ENCODE measurements at regions not wholly inside any gene's neighbourhood (a gene's known extent, or its start where the extent isn't known, plus 50 kb on each side); places are given as distances from the start of the nearest gene placed in this dataset.
"Not testable (repeated sequence)": the region's sequence is repeated elsewhere in the genome, so short reads cannot be mapped to it uniquely, and the experiment has no call there.

- H4K20me1 ChIP-seq (ENCODE audit: insufficient read depth, low read length); H3K36me3 ChIP-seq (ENCODE audit: control insufficient read depth, insufficient read depth, low read length); H2BK120ac ChIP-seq (ENCODE audit: low read depth, low read length); DNase-seq; H2BK15ac ChIP-seq (ENCODE audit: low read depth, low read length); H2AK5ac ChIP-seq (ENCODE audit: low read depth, low read length); H3K4me3 ChIP-seq (ENCODE audit: insufficient read depth, low read depth, low read length); H2AFZ ChIP-seq (replicated peaks; ENCODE audit: low read length, poor library complexity); CTCF ChIA-PET; H3K4me1 ChIP-seq (ENCODE audit: control insufficient read depth, insufficient read depth, low read length); H3K4me2 ChIP-seq (ENCODE audit: low read depth, low read length); H2BK5ac ChIP-seq (ENCODE audit: low read depth, low read length, poor library complexity, severe bottlenecking); dilution Hi-C loops (cut with HindIII; ENCODE audit: low sequenced_read_pairs, unreplicated experiment); H3K56ac ChIP-seq (ENCODE audit: extremely low read depth, insufficient read depth, low read length); H2AK9ac ChIP-seq (replicated peaks; ENCODE audit: low read depth, low read length, poor library complexity); ATAC-seq (ENCODE audit: low read depth); H3K23ac ChIP-seq (ENCODE audit: low read depth, low read length); BruUV-seq (replicated peaks); H3K79me1 ChIP-seq (ENCODE audit: low read depth in 1 of 2, low read length in 2 of 2); H4K91ac ChIP-seq (ENCODE audit: insufficient read depth, low read depth, low read length); intact Hi-C loops (cut with micrococcal nuclease); H3K9ac ChIP-seq (ENCODE audit: low read depth, low read length); H3K27me3 ChIP-seq (ENCODE audit: control insufficient read depth, insufficient read depth, low read length); H3K14ac ChIP-seq (replicated peaks; ENCODE audit: low read depth, low read length); H3K4ac ChIP-seq (ENCODE audit: low read depth, low read length); H3K18ac ChIP-seq (ENCODE audit: low read depth, low read length); H3K9me1 ChIP-seq (ENCODE audit: insufficient read depth, low read length); H2BK20ac ChIP-seq (ENCODE audit: low read depth, low read length); H3K9me3 ChIP-seq (ENCODE audit: control insufficient read depth, insufficient read depth, low read length); H3K27ac ChIP-seq (ENCODE audit: insufficient read depth, low read length); H4K5ac ChIP-seq (ENCODE audit: low read depth, low read length); POLR2A ChIA-PET (ENCODE audit: unreplicated experiment); H4K8ac ChIP-seq (ENCODE audit: low read depth in 2 of 2, low read length in 2 of 2); in situ Hi-C loops (cut with MboI; ENCODE audit: low sequenced_read_pairs): not testable (repeated sequence)
- WGBS, 2 experiments (ENCODE audit: extremely low coverage in 2 of 2, insufficient read length in 1 of 2), result no CpG with 5 or more reads among the region's 1 CpG
Measured at GRCh38 chr9:94402795-94403194, 74.4 kb upstream of the NUTM2F start.

GRCh38 chr9:94403571-94403970 is 75.1 kb upstream of the NUTM2F start:
- dilution Hi-C loops (cut with HindIII; ENCODE audit: low sequenced_read_pairs, unreplicated experiment); ATAC-seq (ENCODE audit: low read depth); H3K36me3 ChIP-seq (ENCODE audit: control insufficient read depth, insufficient read depth, low read length): not testable (repeated sequence)

More at GRCh38 chr9:94403571-94403970, 75.1 kb upstream of the NUTM2F start:
- H3K23ac ChIP-seq (ENCODE audit: low read depth, low read length); H2BK120ac ChIP-seq (ENCODE audit: low read depth, low read length); H3K9me1 ChIP-seq (ENCODE audit: insufficient read depth, low read length); H4K91ac ChIP-seq (ENCODE audit: insufficient read depth, low read depth, low read length); H3K27me3 ChIP-seq (ENCODE audit: control insufficient read depth, insufficient read depth, low read length); BruUV-seq (replicated peaks); H2BK20ac ChIP-seq (ENCODE audit: low read depth, low read length); H4K8ac ChIP-seq (ENCODE audit: low read depth in 2 of 2, low read length in 2 of 2); H3K4ac ChIP-seq (ENCODE audit: low read depth, low read length); DNase-seq; H3K14ac ChIP-seq (replicated peaks; ENCODE audit: low read depth, low read length); CTCF ChIA-PET; H3K27ac ChIP-seq (ENCODE audit: insufficient read depth, low read length); H2BK15ac ChIP-seq (ENCODE audit: low read depth, low read length); POLR2A ChIA-PET (ENCODE audit: unreplicated experiment); H4K20me1 ChIP-seq (ENCODE audit: insufficient read depth, low read length); H2BK5ac ChIP-seq (ENCODE audit: low read depth, low read length, poor library complexity, severe bottlenecking); H2AK9ac ChIP-seq (replicated peaks; ENCODE audit: low read depth, low read length, poor library complexity); H3K4me2 ChIP-seq (ENCODE audit: low read depth, low read length); in situ Hi-C loops (cut with MboI; ENCODE audit: low sequenced_read_pairs); H2AFZ ChIP-seq (replicated peaks; ENCODE audit: low read length, poor library complexity); H4K5ac ChIP-seq (ENCODE audit: low read depth, low read length); H3K18ac ChIP-seq (ENCODE audit: low read depth, low read length); H3K79me1 ChIP-seq (ENCODE audit: low read depth in 1 of 2, low read length in 2 of 2); H3K9ac ChIP-seq (ENCODE audit: low read depth, low read length); H3K4me3 ChIP-seq (ENCODE audit: insufficient read depth, low read depth, low read length); H3K9me3 ChIP-seq (ENCODE audit: control insufficient read depth, insufficient read depth, low read length); H3K56ac ChIP-seq (ENCODE audit: extremely low read depth, insufficient read depth, low read length); intact Hi-C loops (cut with micrococcal nuclease); H2AK5ac ChIP-seq (ENCODE audit: low read depth, low read length); H3K4me1 ChIP-seq (ENCODE audit: control insufficient read depth, insufficient read depth, low read length): not testable (repeated sequence)
- whole genome bisulfite sequencing, 2 experiments (ENCODE audit: extremely low coverage in 2 of 2, insufficient read length in 1 of 2), result no CpG with 5 or more reads among the region's 3 CpGs

Measured in IMR-90 (cell line).